Keratinocyte (primary cell): ENCODE measurements at regions not wholly inside any gene's neighbourhood (a gene's known extent, or its start where the extent isn't known, plus 50 kb on each side); places are given as distances from the start of the nearest gene placed in this dataset.

Experiments
- DNase-seq: peaks from one replicate; pipeline ENCODE4 v3.0.0-alpha.2; 2011; ENCODE audit warnings: low read depth, missing footprints, low spot score
- FAIRE-seq: peaks from 2 replicates; lab custom pipeline; 2011; peaks lifted over from hg19 to GRCh38; lab: Jason Lieb, UNC
- H2AFZ ChIP-seq: 2 replicates; pipeline ENCODE4 v1.6.0; 2012; ENCODE audit warnings: low read length, control low read depth, inconsistent platforms; ENCODE audit not compliant: control insufficient read depth
- H3K27ac ChIP-seq: 2 replicates; pipeline ENCODE4 v1.5.1; 2011; ENCODE audit warnings: low read length; ENCODE audit not compliant: control insufficient read depth, insufficient read depth
- H3K27me3 ChIP-seq: 3 replicates; pipeline ENCODE4 v1.6.0; 2011; ENCODE audit warnings: low read length; ENCODE audit not compliant: control insufficient read depth, insufficient read depth; ENCODE audit errors: extremely low read depth
- H3K36me3 ChIP-seq, 2 experiments: 2 replicates in 1 of 2; 3 replicates in 1 of 2; pipeline ENCODE4 v1.5.1; 2011; ENCODE audit warnings: low read length in 2 of 2, mild to moderate bottlenecking in 1 of 2; ENCODE audit not compliant: control insufficient read depth in 2 of 2, insufficient read depth in 2 of 2; ENCODE audit errors: extremely low read depth in 1 of 2
- H3K4me1 ChIP-seq: 3 replicates; pipeline ENCODE4 v1.5.1; 2011; ENCODE audit warnings: low read length; ENCODE audit not compliant: control insufficient read depth, insufficient read depth; ENCODE audit errors: extremely low read depth
- H3K4me2 ChIP-seq: 3 replicates; pipeline ENCODE4 v1.6.0; 2011; ENCODE audit warnings: low read depth, low read length; ENCODE audit not compliant: control insufficient read depth, insufficient read depth; ENCODE audit errors: extremely low read depth
- H3K4me3 ChIP-seq, 3 experiments: fragments of 200-600 bp in 1 of 3; sonication (generic) in 1 of 3; 2 replicates in 2 of 3; 3 replicates in 1 of 3; pipeline ENCODE4 v1.5.1; 2011 to 2016; ENCODE audit warnings: low read length in 3 of 3, mild to moderate bottlenecking in 3 of 3, control low read depth in 2 of 3, inconsistent platforms in 1 of 3, low read depth in 1 of 3, mixed read lengths in 1 of 3, mixed run types in 1 of 3, moderate library complexity in 1 of 3; ENCODE audit not compliant: control insufficient read depth in 2 of 3, insufficient read depth in 2 of 3; ENCODE audit errors: extremely low read depth in 1 of 3
- H3K79me2 ChIP-seq: 2 replicates; pipeline ENCODE4 v1.6.0; 2012; ENCODE audit warnings: low read length; ENCODE audit not compliant: control insufficient read depth, insufficient read depth
- H3K9ac ChIP-seq: 3 replicates; pipeline ENCODE4 v1.6.0; 2011; ENCODE audit warnings: low read length; ENCODE audit not compliant: control insufficient read depth, insufficient read depth; ENCODE audit errors: extremely low read depth
- H3K9me1 ChIP-seq: 3 replicates; pipeline ENCODE4 v1.6.0; 2011; ENCODE audit warnings: low read length; ENCODE audit not compliant: control insufficient read depth, insufficient read depth; ENCODE audit errors: extremely low read depth
- H3K9me3 ChIP-seq: 2 replicates; pipeline ENCODE4 v1.5.1; 2012; ENCODE audit warnings: low read depth, low read length; ENCODE audit not compliant: control insufficient read depth
- H4K20me1 ChIP-seq: 3 replicates; pipeline ENCODE4 v1.6.0; 2011; ENCODE audit warnings: low read length; ENCODE audit not compliant: control insufficient read depth, insufficient read depth; ENCODE audit errors: extremely low read depth
- EZH2 ChIP-seq: IDR thresholded peaks from one replicate; pipeline ENCODE4 v1.6.1; 2012; ENCODE audit warnings: inconsistent platforms, mild to moderate bottlenecking, low read length, moderate library complexity
- dilution Hi-C: fragments of 300-500 bp; cut with MboI; formaldehyde crosslinking; loops from one replicate; pipeline ENCODE4 v1.7.0; 2020; ENCODE audit warnings: low sequenced_read_pairs; ENCODE audit not compliant: extremely low pct_ligation_motif_present
- TF ChIP-seq, protein P1 (sequence below), 3 experiments: IDR thresholded peaks in 1 of 3; conservative IDR thresholded peaks in 1 of 3; optimal IDR thresholded peaks in 1 of 3; 2 replicates in 2 of 3; 3 replicates in 1 of 3; pipeline versions ENCODE3 to v1.5.1; 2011; ENCODE audit warnings: low read length in 3 of 3, mild to moderate bottlenecking in 3 of 3, moderate library complexity in 2 of 3, control low read depth in 1 of 3, inconsistent platforms in 1 of 3; ENCODE audit not compliant: insufficient read depth in 2 of 3; ENCODE audit errors: extremely low read depth in 1 of 3

DNA sequence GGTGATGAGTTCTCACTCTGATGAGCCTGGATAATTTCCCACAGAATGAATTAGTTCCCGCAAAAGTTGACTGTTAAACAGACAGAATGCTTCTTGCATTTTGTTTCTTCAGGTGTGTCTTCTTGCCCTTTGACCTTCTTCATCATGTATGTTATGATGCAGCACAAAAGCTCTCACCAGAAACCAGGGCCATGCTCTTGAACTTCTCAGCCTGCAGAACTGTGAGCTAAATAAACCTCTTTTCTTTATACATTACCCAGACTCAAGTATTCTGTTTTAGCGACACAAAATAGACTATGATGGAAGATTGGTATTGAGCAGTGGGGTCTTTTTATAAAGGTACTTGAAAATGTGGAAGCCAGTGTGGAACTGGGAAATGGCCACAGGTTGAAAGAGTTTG, 95.2 kb upstream of the TNS3 start:
- Histone ChIP-seq H3K9ac (no peak overlapping the region), H3K27ac (no peak overlapping the region), H3K27me3 (no peaks in the 10 kb centered on the region), H3K4me3 (no peak overlapping the region), H3K4me1 (peaks cover 4% of the 10 kb centered on the region), H4K20me1 (no peaks in the 10 kb centered on the region), H3K36me3 (no peaks in the 10 kb centered on the region), H3K79me2 (no peaks in the 10 kb centered on the region), H3K9me3 (no peaks in the 10 kb centered on the region), H2AFZ (no peak overlapping the region), H3K9me1 (no peaks in the 10 kb centered on the region), H3K4me2 (no peak overlapping the region)
- dilution Hi-C loops = no loop called here
- TF ChIP-seq, protein P1, sequence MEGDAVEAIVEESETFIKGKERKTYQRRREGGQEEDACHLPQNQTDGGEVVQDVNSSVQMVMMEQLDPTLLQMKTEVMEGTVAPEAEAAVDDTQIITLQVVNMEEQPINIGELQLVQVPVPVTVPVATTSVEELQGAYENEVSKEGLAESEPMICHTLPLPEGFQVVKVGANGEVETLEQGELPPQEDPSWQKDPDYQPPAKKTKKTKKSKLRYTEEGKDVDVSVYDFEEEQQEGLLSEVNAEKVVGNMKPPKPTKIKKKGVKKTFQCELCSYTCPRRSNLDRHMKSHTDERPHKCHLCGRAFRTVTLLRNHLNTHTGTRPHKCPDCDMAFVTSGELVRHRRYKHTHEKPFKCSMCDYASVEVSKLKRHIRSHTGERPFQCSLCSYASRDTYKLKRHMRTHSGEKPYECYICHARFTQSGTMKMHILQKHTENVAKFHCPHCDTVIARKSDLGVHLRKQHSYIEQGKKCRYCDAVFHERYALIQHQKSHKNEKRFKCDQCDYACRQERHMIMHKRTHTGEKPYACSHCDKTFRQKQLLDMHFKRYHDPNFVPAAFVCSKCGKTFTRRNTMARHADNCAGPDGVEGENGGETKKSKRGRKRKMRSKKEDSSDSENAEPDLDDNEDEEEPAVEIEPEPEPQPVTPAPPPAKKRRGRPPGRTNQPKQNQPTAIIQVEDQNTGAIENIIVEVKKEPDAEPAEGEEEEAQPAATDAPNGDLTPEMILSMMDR (optimal IDR thresholded peaks at IDR 0.05 in 1 of 3, IDR thresholded peaks at IDR 0.05 in 1 of 3, conservative IDR thresholded peaks at IDR 0.05 in 1 of 3; ENCODE audit: extremely low read depth in 1 of 3, insufficient read depth in 2 of 3, low read length in 3 of 3) = no peak
- no peak for TF ChIP-seq EZH2
- no peak for FAIRE-seq
- no peak for DNase-seq

DNA sequence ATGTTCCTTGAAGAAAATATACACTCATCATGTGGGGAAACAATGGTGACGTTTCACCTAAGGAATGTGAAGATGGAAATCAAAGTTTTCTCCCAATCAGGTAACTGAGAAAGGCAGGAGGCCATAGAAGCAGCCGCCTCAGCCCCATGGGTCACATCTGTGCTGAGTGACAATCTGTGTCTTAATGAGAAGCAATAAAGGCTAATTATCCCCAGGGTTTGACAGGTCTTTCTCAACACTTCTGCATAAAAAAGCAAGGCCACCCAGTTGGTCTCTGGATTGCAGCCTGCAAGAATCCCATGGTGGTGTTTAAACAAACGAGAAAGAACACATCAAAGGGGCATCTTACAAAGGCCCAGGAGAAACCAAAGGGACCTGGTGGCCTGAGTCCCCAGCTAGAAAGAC, 91.1 kb upstream of the TNS3 start:
- Histone ChIP-seq H3K4me1 (peaks cover 15% of the 10 kb centered on the region), H3K9ac (no peak overlapping the region), H3K79me2 (no peaks in the 10 kb centered on the region), H3K4me3 (no peak overlapping the region), H3K36me3 (no peaks in the 10 kb centered on the region), H4K20me1 (no peaks in the 10 kb centered on the region), H3K9me3 (no peaks in the 10 kb centered on the region), H3K9me1 (no peaks in the 10 kb centered on the region), H3K27me3 (no peaks in the 10 kb centered on the region), H3K4me2 (no peak overlapping the region), H3K27ac (no peak overlapping the region), H2AFZ (no peak overlapping the region)
- DNase-seq = no peak
- dilution Hi-C loops = no loop called here
- TF ChIP-seq, protein P1 (optimal IDR thresholded peaks at IDR 0.05 in 1 of 3, IDR thresholded peaks at IDR 0.05 in 1 of 3, conservative IDR thresholded peaks at IDR 0.05 in 1 of 3; ENCODE audit: extremely low read depth in 1 of 3, insufficient read depth in 2 of 3, low read length in 3 of 3) = no peak
- no peak for TF ChIP-seq EZH2
- FAIRE-seq = no peak
